D341Med (cell line): ENCODE measurements at regions not wholly inside any gene's neighbourhood (a gene's known extent, or its start where the extent isn't known, plus 50 kb on each side); places are given as distances from the start of the nearest gene placed in this dataset.

Experiments used
- DNase-seq: peaks from one replicate; pipeline ENCODE4 v3.0.0; 2012; ENCODE audit warnings: low spot score

DNA sequence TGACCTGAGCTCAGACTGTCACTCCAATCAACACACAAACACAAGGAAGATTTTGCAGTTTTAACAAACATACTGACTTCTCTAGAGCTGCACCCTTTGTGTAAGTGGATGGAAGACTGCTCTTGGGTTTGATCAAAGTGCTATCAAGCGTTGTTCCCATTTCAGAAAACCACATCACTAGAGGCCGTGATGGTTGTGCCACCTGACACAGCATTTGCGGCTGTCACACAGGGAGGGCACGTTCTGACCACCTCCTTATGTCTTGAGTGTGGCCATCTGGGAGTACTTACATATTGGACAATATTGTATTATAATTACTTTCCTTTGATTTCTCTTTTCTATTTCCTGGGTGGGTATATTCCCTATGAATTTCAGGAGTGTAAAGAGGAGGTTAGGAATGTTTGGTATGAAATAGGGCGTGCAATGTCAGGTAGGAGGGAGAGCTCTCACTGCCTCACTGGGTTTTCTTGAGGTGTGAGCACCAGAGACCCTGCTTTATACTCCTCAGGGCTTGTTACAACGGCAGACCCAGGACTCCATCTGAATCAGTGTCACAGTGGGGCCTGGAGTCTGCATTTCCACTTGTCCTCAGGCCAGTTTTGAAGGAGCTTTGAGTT is 74.3 kb downstream of the SYNE3 start:
- no peak for DNase-seq

DNA sequence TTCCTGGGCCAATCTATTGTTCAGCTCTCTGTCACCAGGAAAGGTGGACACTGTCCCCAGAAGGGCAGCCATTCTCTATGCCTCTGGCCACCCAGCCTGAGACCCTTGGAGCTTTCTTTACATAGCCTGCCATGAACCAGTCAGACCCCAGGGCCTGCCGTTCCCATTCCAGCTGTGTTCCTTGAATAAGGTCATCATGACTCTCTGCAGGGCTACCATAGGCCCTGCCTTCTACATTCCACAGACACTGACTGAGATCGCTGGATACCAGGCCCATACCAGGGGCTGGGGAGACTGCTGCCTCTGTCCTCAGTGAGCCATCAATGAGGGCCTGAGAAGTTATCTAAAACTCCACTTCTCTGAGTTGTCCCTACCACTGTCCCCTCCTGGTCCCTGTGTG is 75.5 kb downstream of the SYNE3 start:
- DNase-seq, result no peak

DNA sequence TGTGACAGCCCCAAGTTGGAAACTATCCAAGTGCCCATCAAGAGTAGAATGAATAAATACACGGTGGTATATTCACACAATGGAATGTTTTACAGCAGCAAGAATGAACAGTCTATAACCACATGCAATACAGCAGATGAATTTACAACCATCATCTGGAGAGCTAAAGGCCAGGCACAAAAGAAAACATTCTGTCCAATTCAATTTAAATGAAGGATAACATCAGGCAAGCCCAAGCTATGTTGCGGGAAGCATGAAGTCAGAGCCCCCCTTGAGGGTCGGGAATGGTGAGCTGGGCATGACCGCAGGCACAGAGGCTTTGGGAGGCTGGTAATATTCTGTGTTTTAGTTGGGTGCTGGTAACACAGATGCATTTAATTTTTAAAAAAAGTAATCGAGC is 76.0 kb downstream of the SYNE3 start:
- DNase-seq, result no peak

DNA sequence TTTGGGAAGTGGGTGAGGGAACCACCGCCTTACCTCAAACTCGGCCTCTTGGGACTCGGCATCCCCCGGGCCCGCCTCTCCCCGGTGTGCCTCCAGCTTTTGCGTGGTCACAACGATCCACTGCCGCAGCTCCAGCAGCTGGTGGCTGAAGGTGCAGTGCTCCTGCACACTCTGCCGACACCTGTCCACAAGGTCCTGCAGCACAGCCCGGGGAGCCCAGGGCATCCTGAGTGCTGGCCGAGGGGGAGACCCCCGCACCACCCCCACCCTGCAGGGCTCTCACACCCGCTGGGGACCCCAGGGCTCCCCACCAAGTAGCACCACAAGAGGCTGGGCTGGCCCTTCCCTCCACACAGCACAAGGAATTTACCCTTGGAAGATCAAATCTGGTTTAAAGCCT is 76.6 kb downstream of the SYNE3 start:
- no peak for DNase-seq

DNA sequence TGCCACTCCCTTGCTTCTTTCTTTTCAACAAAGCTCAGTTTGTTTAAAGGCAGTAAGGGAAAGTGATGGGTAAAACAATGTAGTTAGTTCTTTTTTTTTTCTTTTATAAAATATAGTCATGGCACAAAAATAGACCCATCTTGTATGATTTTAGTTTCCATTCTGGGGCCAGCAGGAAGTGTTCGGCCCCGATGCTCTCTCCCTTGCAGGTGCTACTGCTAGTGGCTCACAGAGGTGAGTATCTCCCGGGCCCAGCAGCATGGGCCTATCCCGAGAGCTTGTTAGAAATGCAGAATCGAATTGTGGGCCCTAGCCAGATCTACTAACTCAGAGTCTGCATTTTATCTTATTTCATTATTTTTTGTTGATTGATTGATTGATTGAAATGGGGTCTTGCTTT is 78.7 kb downstream of the SYNE3 start:
- DNase-seq, result no peak

DNA sequence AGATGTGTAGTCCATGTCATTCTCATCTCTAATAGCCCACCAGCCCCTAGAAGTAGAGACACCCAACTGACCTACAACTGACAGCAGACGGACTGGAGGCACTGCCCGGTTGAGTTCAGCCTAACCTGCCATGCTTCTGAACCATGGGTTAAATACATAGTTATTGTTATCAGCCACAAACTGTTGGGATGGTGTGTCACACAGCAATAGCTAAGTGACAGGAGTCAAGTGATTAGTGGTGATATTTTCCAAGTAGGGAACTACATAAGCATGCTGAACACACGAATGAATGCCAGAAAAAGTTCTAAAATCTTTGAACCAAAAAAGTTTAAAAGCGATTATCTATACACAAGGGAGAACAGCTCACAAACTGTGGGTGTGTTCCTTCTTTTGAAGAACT is 80.1 kb downstream of the SYNE3 start:
- DNase-seq, result no peak

DNA sequence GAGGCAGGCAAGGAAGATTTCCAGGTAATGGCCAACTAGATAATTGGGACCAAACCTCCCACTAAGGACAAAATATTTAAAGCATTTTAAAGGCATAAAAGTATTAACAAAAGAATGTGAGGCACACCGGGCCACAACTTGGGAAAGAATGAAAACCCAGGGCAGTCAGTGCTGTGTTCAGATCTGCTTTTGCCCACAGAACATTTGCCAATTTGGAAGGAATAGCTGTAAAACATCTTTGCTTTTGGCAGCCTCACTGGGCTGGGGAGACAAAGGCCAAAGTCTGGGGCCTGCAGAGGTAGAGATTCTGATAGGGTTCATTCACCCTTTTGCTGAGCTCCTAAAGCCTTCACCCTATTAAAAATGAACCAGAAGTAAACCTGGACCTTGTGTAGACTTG is 82.3 kb downstream of the SYNE3 start:
- no peak for DNase-seq

DNA sequence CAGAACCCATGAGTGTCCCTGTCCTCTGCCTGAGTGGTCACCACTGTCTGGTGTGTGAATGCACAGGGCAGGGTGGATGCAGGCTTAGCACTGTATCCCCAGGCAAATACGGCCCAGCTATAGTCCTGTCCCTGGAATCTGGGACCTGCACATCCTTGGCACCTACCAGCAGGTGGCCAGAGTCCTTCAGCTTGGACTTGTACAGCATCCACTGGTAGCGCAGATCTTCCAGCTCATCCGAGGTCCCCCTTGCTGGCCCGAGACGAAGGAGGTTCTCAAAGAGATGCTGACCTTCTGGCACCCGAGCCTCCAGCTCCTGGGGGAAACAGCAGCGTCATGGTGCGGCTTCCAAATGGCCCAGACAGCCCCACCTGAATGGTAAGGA is 83.4 kb downstream of the SYNE3 start:
- DNase-seq, result no peak

DNA sequence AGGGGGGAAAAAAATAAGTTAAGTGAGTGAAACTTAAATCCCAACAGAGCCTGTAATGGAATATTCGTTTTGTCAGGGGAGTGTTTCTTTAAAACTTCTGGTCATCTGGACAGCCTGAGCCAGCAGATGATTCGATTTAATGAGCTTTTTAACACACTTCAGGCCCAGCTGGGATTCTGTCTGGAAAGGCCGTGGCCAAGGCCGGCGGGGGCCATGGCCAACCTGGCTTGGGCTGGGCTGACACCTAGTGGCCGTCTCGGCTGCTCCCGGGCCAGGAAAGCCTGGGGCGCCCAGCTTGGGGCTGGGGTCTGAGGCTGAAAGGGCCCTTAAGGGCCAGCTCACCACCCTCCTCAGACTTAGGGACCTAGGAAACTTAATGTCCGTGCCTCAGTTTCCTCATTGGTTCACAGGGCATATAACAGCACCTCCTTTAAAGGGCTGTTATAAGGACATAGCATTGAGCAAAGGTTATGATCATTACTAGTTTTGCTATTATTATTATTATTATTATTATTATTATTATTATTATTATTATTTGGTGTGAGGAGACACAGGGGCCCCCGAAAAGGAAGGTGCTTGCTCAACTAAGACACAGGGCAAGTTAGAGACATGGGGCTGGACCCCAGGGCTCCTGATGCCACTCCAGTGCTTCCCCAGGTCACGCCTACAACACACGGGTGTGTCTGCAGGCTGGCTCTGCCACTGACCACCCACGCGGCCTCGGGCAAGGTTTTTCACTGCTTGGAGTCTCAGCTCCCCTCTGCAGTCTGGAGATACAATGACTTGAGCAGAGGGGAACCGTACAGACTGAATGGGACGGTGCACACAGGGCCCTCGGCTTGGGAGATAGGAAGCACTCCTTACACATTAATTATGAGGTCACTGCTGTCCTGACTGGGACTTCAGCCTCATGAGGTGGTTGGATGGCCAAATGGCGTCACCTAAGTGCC is 84.0 kb downstream of the SYNE3 start:
- DNase-seq, result peak; percentile 90

DNA sequence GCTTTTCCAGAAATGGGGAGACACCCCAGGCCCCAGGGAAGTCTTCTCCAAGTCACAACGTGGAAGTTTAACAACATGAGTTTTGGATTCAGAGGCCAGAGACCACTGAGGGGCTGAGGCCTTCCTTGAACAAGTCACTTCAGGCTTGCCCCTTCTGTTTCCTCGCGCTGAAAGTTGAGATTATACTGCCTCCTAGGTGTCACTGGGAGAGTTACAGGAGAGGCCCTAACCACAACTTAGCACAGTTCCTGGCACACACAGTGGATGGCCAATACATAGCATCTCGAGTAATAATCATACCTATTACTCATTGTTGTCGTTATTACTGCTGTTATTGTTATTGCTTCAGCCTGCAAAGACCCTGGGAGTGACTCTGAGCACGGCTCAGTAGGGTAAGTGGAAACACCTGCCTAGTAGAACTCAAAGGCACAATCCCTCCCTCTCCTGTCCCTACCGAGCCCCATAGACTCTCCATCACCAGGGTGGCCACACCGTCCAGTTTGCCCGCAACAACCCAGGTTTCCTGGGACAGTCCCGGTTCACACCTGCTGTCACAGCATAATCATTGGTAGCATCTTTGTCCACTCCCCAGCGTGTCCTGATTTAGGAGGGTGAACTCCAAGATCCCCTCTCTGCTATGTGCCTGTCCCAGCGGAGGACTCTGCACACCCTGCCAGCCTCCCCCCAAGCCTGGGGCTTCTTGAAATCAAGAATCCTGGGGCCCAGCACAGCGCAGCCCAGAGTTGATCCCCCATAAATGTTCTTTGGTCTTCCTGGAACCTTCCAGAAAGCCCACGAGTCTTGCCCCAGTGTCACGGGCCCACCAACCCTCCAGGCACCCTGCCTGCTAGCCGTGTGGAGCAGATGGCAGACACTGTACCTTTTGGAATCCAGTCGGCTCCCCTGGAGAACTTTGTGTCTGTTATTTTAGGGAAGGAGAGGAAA is 85.0 kb downstream of the SYNE3 start:
- DNase-seq, result peak; percentile 71

DNA sequence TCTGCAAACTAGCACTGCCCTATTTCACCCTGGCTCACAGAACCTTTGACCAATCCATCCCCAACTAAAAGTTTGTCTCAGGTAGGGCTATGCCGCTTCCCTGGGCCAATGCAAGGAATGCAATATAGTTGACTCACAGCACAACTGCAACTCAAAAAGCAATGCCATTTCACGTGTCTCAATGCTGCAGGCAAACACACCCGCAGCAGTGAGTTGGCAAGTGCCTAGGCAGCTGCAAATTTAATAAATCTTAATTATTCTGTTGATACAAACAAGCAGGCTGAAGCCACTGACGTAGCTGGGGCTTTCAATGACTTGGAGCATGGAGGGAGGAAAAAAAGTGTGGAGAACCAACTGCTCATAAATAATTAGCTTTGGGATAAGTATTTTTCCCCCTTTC is 87.9 kb downstream of the SYNE3 start:
- no peak for DNase-seq

DNA sequence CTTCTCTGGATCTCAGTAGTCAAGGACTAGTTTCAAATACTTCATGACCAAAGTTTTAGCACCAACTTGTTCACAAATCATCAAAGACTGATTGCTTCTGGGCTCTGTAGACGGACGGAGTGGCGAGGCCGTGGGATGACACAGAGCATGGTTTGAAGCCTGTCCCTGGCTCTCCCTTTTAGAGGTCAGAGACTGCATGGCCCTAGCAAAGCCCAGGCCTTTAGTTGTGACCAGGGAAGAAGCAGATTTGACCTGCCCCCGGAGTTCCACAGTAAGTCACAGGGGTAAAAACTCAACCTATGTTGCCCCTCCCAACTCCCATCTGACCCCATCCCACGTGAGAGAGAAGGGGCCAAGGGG is 90.4 kb downstream of the SYNE3 start:
- no peak for DNase-seq

DNA sequence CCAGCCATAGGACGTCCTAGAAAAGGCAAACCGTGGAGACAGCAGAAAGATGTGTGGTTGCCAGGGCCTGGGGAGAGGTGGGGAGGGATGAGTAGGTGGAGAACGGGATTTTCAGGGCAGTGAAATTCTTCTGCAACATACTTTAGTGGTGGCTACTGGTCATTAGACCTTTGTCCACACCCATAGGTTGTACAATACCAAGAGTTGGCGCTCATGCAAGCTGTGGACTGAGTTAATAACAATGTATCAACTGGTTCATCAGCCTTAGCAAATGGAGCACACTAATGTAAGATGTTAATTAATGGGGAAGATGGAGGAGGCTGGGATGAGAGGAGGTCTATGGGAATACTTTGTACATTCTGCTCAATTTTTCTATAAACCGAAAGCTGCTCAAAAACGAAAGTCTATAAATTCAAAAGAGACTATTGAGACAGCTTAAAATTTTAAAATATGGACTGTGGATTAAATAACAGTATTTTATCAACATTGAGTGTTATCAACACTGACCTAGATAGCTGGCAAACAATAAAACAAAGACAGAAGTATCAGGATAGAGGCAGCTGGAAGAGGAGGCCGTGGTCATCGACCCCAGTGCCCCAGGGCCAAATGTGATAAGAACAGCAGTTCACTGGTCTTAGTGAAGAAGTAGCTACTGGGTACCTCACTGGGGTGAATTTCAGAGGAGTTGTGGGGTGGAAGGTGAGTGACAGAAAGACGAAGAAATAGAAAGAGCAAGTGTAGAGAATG is 90.9 kb downstream of the SYNE3 start:
- DNase-seq, result no peak

DNA sequence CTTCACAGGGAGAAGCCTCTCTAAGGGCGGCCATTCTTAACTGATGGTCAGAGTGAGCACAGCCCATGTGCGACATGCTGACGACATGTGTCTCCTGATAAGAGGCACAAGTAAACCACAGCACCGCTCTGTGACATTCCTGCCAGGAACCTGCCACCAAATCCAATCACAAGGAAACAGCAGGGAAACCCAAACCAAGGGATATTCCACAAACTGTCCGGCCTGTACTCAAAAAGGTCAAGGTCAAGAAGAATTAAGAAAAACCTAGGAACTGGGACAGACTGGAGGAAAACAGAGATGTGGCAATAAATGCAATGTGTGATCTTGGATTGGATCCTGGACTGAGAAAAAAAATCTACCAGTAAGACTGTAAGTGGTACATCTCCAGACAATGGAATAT is 91.9 kb downstream of the SYNE3 start:
- no peak for DNase-seq

DNA sequence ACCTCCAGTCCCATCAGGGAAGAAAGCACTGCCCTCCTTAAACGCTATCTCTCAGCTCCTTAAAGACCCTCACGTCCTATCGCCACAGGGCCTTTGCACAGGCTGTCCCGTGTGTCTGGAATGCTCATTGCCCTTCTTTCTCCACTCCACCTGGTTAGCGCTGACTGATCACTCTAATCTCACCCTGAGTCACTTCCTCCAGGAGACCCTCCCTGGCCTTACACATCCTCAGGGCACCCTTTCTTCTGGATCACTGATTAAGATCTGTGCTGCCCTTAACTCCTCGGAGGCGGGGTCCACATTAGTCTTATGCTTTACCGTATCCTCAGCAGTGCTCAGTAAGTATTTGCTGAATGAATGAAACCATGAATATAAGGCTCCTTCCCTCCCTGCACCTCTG is 94.7 kb downstream of the SYNE3 start:
- no peak for DNase-seq

DNA sequence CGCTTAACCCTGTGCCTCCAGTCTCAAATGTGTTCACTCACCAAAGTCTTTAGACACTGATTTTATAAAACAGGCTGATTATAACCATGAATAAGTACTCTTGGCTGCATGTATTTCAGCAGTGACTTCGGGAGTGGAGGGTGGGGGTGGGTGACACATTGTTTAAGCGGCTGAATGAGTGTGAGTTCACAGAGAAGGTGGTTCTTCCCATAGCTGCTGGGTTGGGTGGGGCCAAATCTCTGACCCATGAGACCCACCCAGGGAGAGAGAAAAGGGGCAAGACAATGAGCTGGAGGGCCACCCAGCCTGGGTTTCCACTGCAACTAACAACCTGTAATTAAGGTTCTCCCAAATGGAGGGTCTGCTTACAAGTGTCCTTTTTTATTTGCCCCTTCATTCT is 96.4 kb downstream of the SYNE3 start:
- no peak for DNase-seq

DNA sequence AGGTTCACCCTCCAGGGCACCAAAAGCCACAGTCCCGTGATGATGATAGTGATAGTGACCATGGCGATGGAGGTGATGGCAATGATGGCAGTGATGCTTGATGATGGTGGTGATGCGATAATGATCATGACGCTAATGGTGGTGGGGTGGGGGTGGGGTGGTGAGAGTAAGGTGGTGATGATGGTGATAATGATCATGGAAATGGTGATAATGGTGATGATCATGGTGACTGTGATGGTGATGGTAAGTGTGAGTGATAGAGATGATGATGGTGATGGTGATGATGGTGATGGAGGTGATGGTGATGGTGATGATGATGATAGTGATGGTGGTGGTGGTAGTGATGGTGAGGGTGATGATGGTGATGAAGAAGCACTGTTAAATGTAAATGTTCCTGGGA is 96.9 kb downstream of the SYNE3 start:
- DNase-seq, result no peak

DNA sequence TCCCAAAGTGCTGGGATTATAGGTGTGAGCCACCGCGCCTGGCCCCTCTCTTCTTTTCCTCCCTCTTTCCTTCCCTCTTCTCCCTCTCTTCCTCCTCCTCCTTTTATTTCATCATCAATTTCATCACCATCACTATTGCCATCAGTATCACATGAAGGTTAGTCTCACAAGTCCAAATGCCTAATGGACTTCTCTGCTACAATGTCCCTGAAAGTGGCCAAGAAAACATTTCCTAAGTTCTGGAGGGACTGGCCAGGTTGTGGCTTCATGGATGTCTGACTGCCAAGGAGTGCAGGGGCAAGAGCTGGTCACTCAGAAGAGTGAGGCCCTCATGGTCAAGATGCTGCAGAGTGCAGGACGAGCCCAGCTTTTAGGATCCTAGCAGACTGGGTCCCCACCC is 97.6 kb downstream of the SYNE3 start:
- no peak for DNase-seq

DNA sequence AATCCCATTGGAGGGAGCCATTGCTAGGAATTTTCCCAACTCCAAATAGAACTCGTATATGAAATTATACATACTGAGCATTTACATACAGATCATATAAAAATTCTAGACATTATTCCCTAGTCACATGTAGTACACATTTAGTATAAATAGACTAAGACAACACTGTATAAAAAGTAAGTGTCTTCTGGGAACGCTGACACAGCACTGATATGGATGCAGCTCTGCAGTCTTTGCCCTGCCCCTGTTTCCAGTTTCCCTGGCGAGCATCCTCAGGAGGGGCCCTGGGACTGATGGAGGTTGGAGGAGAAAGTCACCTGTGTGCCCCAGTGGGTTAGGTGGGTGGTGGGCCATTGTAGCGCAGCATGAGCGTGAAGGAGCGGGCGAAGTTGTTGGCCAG is 97.8 kb upstream of the CLMN start:
- DNase-seq, result no peak

DNA sequence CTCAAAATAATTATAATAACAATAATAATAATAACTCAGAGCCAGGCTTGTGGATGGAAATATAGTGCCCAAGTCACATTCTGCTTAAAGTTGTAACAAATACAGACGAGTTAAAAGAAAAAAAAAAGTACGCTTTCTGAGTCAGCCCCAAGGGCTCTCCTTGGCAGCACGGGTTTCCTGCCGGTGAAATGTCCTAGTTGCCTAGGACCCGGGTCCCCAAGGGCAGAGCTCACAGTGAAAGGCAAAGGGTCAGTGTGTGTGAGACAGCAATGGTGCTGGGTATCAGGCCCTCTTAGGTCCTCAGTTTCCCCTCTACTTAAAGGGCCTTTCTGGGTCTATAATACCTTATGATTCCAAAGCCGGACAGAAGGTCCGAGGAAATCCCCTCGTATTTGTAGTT is 96.3 kb upstream of the CLMN start:
- no peak for DNase-seq

DNA sequence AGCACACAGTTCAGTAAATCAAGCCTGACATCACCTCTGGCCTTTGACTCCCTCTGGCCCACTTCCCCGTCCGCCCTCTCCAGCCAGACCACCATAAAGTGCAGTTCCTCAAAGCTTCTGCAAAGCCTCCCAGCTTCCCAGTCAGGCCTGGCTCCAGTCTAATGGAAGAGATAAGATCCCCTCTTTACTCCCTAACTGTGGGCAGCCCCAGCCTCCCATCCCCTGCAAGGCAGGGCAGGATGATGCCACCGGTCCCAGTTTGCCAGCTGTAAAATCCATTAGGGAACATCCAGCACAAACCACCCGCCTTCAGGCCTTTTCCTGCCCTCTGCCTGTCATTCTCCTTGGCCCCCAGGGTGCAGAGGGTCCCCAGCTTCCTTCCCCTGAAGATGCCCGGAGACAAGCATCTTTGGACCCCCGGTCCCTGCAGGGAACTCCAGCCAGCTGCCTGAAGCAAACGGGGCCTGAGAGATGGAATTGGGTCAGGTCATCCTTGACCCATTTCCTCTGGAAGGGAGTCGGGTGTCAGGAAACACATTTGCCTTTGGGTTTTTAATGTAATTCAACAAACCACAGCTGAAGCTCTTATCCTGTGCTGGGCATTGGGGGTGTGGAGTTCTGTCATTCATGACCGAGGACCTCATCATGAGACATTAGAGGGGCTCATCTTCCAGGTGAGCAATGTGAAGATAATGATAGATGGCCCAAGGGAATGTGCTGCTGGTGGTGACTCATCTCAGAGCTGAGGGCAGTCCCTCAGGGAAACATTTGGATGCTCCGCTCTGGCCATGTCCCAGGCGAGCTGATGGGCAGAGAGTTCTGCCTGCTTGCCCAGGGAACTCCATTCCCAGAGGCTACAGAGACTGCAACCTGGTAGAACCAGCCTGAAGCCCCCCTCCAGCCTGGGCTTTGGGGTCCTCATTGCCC is 93.8 kb upstream of the CLMN start:
- DNase-seq, result no peak
